Activated naive CD4-positive, alpha-beta T cell treated with anti-CD3 and anti-CD28 coated beads, Interleukin-2, amount 50 U/mL, for 24 hours (primary cell): ENCODE measurements at regions not wholly inside any gene's neighbourhood (a gene's known extent, or its start where the extent isn't known, plus 50 kb on each side); places are given as distances from the start of the nearest gene placed in this dataset.

Experiments used
- H3K27ac Mint-ChIP-seq: one replicate; pipeline ENCODE4 v1.8.0; 2021; ENCODE audit warnings: mild to moderate bottlenecking, mixed read lengths
- H3K27me3 Mint-ChIP-seq: one replicate; pipeline ENCODE4 v1.8.0; 2021; ENCODE audit warnings: mixed read lengths
- H3K36me3 Mint-ChIP-seq: one replicate; pipeline ENCODE4 v1.8.0; 2021; ENCODE audit warnings: mixed read lengths
- H3K4me1 Mint-ChIP-seq: one replicate; pipeline ENCODE4 v1.8.0; 2021; ENCODE audit warnings: mixed read lengths
- H3K4me3 Mint-ChIP-seq: one replicate; pipeline ENCODE4 v1.8.0; 2021; ENCODE audit warnings: mild to moderate bottlenecking, mixed read lengths
- H3K9me3 Mint-ChIP-seq: one replicate; pipeline ENCODE4 v1.8.0; 2021; ENCODE audit warnings: mixed read lengths

GRCh38 chr7:84664626-84665025 lies 470.0 kb upstream of the SEMA3A start:
- Mint-ChIP-seq H3K4me3 (no peak overlapping the region), H3K9me3 (no peaks in the 10 kb centered on the region), H3K4me1 (no peaks in the 10 kb centered on the region), H3K27me3 (no peaks in the 10 kb centered on the region), H3K27ac (no peak overlapping the region), H3K36me3 (no peaks in the 10 kb centered on the region)

- Mint-ChIP-seq H3K9me3 (no peaks in the 10 kb centered on the region), H3K4me1 (no peaks in the 10 kb centered on the region), H3K36me3 (no peaks in the 10 kb centered on the region), H3K27me3 (no peaks in the 10 kb centered on the region), H3K4me3 (no peak overlapping the region), H3K27ac (no peak overlapping the region)
Observed at GRCh38 chr7:84663224-84663623, 468.6 kb upstream of the SEMA3A start.

GRCh38 chr7:84658286-84658685 lies 463.7 kb upstream of the SEMA3A start:
- H3K36me3 Mint-ChIP-seq = no peaks in the 10 kb centered on the region
- no peaks in the 10 kb centered on the region for H3K27me3 Mint-ChIP-seq
- no peaks in the 10 kb centered on the region for H3K4me1 Mint-ChIP-seq
- H3K4me3 Mint-ChIP-seq = no peak overlapping the region
- no peaks in the 10 kb centered on the region for H3K9me3 Mint-ChIP-seq
- no peak overlapping the region for H3K27ac Mint-ChIP-seq

GRCh38 chr7:84654273-84654672 lies 459.7 kb upstream of the SEMA3A start:
- no peak overlapping the region for H3K27ac Mint-ChIP-seq

GRCh38 chr7:84651876-84652275 lies 457.3 kb upstream of the SEMA3A start:
- no peaks in the 10 kb centered on the region for H3K4me1 Mint-ChIP-seq
- H3K27ac Mint-ChIP-seq = no peak overlapping the region
- H3K9me3 Mint-ChIP-seq = no peaks in the 10 kb centered on the region
- H3K36me3 Mint-ChIP-seq = no peaks in the 10 kb centered on the region
- H3K4me3 Mint-ChIP-seq = no peak overlapping the region
- H3K27me3 Mint-ChIP-seq = no peaks in the 10 kb centered on the region

More at GRCh38 chr7:84654273-84654672, 459.7 kb upstream of the SEMA3A start:
- no peaks in the 10 kb centered on the region for H3K36me3 Mint-ChIP-seq
- H3K4me3 Mint-ChIP-seq = no peak overlapping the region
- H3K9me3 Mint-ChIP-seq = no peaks in the 10 kb centered on the region
- no peaks in the 10 kb centered on the region for H3K4me1 Mint-ChIP-seq
- H3K27me3 Mint-ChIP-seq = no peaks in the 10 kb centered on the region

GRCh38 chr7:84647797-84648757 lies 453.5 kb upstream of the SEMA3A start:
- H3K9me3 Mint-ChIP-seq = no peaks in the 10 kb centered on the region
- no peaks in the 10 kb centered on the region for H3K36me3 Mint-ChIP-seq
- H3K27ac Mint-ChIP-seq = no peak overlapping the region
- no peaks in the 10 kb centered on the region for H3K4me1 Mint-ChIP-seq
- H3K27me3 Mint-ChIP-seq = peaks cover 3% of the 10 kb centered on the region
- H3K4me3 Mint-ChIP-seq = no peak overlapping the region

- Mint-ChIP-seq H3K27me3 (peaks cover 3% of the 10 kb centered on the region), H3K36me3 (no peaks in the 10 kb centered on the region), H3K4me1 (no peaks in the 10 kb centered on the region), H3K27ac (no peak overlapping the region), H3K9me3 (no peaks in the 10 kb centered on the region), H3K4me3 (no peak overlapping the region)
Observed at GRCh38 chr7:84642611-84643010, 448.0 kb upstream of the SEMA3A start.

- Mint-ChIP-seq H3K36me3 (no peaks in the 10 kb centered on the region), H3K27ac (no peak overlapping the region), H3K4me3 (no peak overlapping the region), H3K9me3 (no peaks in the 10 kb centered on the region), H3K27me3 (no peaks in the 10 kb centered on the region), H3K4me1 (no peaks in the 10 kb centered on the region)
Observed at GRCh38 chr7:84640637-84641036, 446.0 kb upstream of the SEMA3A start.

GRCh38 chr7:84638339-84638697 lies 443.7 kb upstream of the SEMA3A start:
- no peak overlapping the region for H3K4me3 Mint-ChIP-seq
- H3K4me1 Mint-ChIP-seq = no peaks in the 10 kb centered on the region
- no peaks in the 10 kb centered on the region for H3K36me3 Mint-ChIP-seq
- H3K27ac Mint-ChIP-seq = no peak overlapping the region
- H3K27me3 Mint-ChIP-seq = no peaks in the 10 kb centered on the region
- H3K9me3 Mint-ChIP-seq = no peaks in the 10 kb centered on the region

- Mint-ChIP-seq H3K27ac (no peak overlapping the region), H3K4me1 (no peaks in the 10 kb centered on the region), H3K9me3 (no peaks in the 10 kb centered on the region), H3K4me3 (no peak overlapping the region), H3K27me3 (no peaks in the 10 kb centered on the region), H3K36me3 (no peaks in the 10 kb centered on the region)
Observed at GRCh38 chr7:84637568-84638338, 443.2 kb upstream of the SEMA3A start.

- H3K9me3 Mint-ChIP-seq = peaks cover 6% of the 10 kb centered on the region
- no peaks in the 10 kb centered on the region for H3K36me3 Mint-ChIP-seq
- no peaks in the 10 kb centered on the region for H3K27me3 Mint-ChIP-seq
- H3K4me1 Mint-ChIP-seq = no peaks in the 10 kb centered on the region
- no peak overlapping the region for H3K27ac Mint-ChIP-seq
- no peak overlapping the region for H3K4me3 Mint-ChIP-seq
Observed at GRCh38 chr7:84631913-84632312, 437.3 kb upstream of the SEMA3A start.

GRCh38 chr7:84629640-84630318 lies 435.2 kb upstream of the SEMA3A start:
- Mint-ChIP-seq H3K9me3 (peaks cover 6% of the 10 kb centered on the region), H3K4me1 (no peaks in the 10 kb centered on the region), H3K27ac (no peak overlapping the region), H3K4me3 (no peak overlapping the region), H3K36me3 (no peaks in the 10 kb centered on the region), H3K27me3 (no peaks in the 10 kb centered on the region)

- no peaks in the 10 kb centered on the region for H3K36me3 Mint-ChIP-seq
- H3K4me1 Mint-ChIP-seq = no peaks in the 10 kb centered on the region
- peaks cover 6% of the 10 kb centered on the region for H3K9me3 Mint-ChIP-seq
- H3K27me3 Mint-ChIP-seq = no peaks in the 10 kb centered on the region
- no peak overlapping the region for H3K27ac Mint-ChIP-seq
- H3K4me3 Mint-ChIP-seq = no peak overlapping the region
Observed at GRCh38 chr7:84629216-84629615, 434.6 kb upstream of the SEMA3A start.

GRCh38 chr7:84627250-84627649 lies 432.7 kb upstream of the SEMA3A start:
- H3K4me1 Mint-ChIP-seq = no peaks in the 10 kb centered on the region
- peaks cover 6% of the 10 kb centered on the region for H3K9me3 Mint-ChIP-seq
- no peak overlapping the region for H3K4me3 Mint-ChIP-seq
- no peaks in the 10 kb centered on the region for H3K27me3 Mint-ChIP-seq
- H3K27ac Mint-ChIP-seq = no peak overlapping the region
- no peaks in the 10 kb centered on the region for H3K36me3 Mint-ChIP-seq

GRCh38 chr7:84624927-84625326 lies 430.3 kb upstream of the SEMA3A start:
- Mint-ChIP-seq H3K9me3 (no peaks in the 10 kb centered on the region), H3K4me1 (no peaks in the 10 kb centered on the region), H3K36me3 (no peaks in the 10 kb centered on the region), H3K4me3 (no peak overlapping the region), H3K27me3 (no peaks in the 10 kb centered on the region), H3K27ac (no peak overlapping the region)

GRCh38 chr7:84624527-84624926 lies 429.9 kb upstream of the SEMA3A start:
- H3K4me1 Mint-ChIP-seq = no peaks in the 10 kb centered on the region
- H3K36me3 Mint-ChIP-seq = no peaks in the 10 kb centered on the region
- no peak overlapping the region for H3K4me3 Mint-ChIP-seq
- no peak overlapping the region for H3K27ac Mint-ChIP-seq
- H3K9me3 Mint-ChIP-seq = no peaks in the 10 kb centered on the region
- H3K27me3 Mint-ChIP-seq = no peaks in the 10 kb centered on the region
